KMS-11 (cell line): ENCODE measurements at regions not wholly inside any gene's neighbourhood (a gene's known extent, or its start where the extent isn't known, plus 50 kb on each side); places are given as distances from the start of the nearest gene placed in this dataset.

ENCODE experiments used
- H2AFZ ChIP-seq: fragments of 200-600 bp; sonication (generic); 2 replicates; pipeline ENCODE4 v1.6.1; 2016; ENCODE audit warnings: antibody characterized with exemption, mixed run types, low read depth
- H3K27ac ChIP-seq: fragments of 200-600 bp; sonication (generic); 2 replicates; pipeline ENCODE4 v1.6.1; 2016; ENCODE audit warnings: mild to moderate bottlenecking, mixed run types
- H3K27me3 ChIP-seq: fragments of 200-600 bp; sonication (generic); 2 replicates; pipeline ENCODE4 v1.6.1; 2017; ENCODE audit warnings: mild to moderate bottlenecking, low read depth, mixed run types, moderate library complexity; ENCODE audit not compliant: insufficient read depth
- H3K36me3 ChIP-seq: fragments of 200-600 bp; sonication (generic); 2 replicates; pipeline ENCODE4 v1.6.1; 2017; ENCODE audit warnings: mild to moderate bottlenecking, mixed run types; ENCODE audit not compliant: insufficient read depth
- H3K4me1 ChIP-seq: fragments of 200-600 bp; sonication (generic); 2 replicates; pipeline ENCODE4 v1.6.1; 2016; ENCODE audit warnings: mild to moderate bottlenecking, low read depth, mixed run types; ENCODE audit not compliant: poor library complexity, severe bottlenecking
- H3K4me2 ChIP-seq: fragments of 200-600 bp; sonication (generic); 2 replicates; pipeline ENCODE4 v1.7.0; 2016; ENCODE audit warnings: mild to moderate bottlenecking, mixed run types
- H3K4me3 ChIP-seq: fragments of 200-600 bp; sonication (generic); IDR thresholded peaks from 2 replicates; pipeline ENCODE4 v1.6.1; 2017; ENCODE audit warnings: low read depth, low read length, mixed read lengths; ENCODE audit not compliant: insufficient read depth
- H3K79me2 ChIP-seq: fragments of 200-600 bp; sonication (generic); 2 replicates; pipeline ENCODE4 v1.6.1; 2016; ENCODE audit warnings: low read depth, mixed run types; ENCODE audit not compliant: insufficient read depth
- H3K9ac ChIP-seq: fragments of 200-600 bp; sonication (generic); 2 replicates; pipeline ENCODE4 v1.6.1; 2016; ENCODE audit warnings: mild to moderate bottlenecking, mixed run types
- H4K20me1 ChIP-seq: fragments of 200-600 bp; sonication (generic); 2 replicates; pipeline ENCODE4 v1.6.1; 2016; ENCODE audit warnings: mild to moderate bottlenecking, mixed run types; ENCODE audit not compliant: insufficient read depth
- TF ChIP-seq, protein P1 (sequence below): fragments of 200-600 bp; sonication (generic); conservative IDR thresholded peaks from 2 replicates; pipeline ENCODE4 v1.6.1; 2017; ENCODE audit warnings: low read depth, mild to moderate bottlenecking, antibody characterized with exemption, low read length, moderate library complexity, mixed read lengths

DNA sequence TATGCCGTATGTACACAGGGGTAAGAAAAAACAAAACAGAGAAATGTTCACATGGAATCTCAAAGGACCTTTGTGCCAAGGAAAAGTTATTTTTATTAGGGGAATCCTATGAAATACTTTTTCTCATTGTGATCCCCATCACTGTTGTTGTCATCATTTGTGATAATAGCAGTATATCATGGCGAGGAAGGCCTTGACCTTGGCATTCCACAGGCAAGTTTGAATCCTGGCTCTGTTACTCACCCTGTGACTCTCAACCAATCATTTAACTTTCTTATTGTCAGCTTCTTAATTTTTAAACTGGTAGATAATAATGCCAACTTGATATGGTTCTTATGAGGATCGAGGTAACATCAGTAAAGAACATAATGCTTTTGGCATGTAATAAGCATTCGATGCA, 142.2 kb upstream of the DDHD1 start:
- Histone ChIP-seq H3K4me1 (no peaks in the 10 kb centered on the region), H3K27ac (no peak overlapping the region), H3K4me3 (no peak overlapping the region), H3K9ac (no peak overlapping the region), H3K27me3 (no peaks in the 10 kb centered on the region), H3K79me2 (no peaks in the 10 kb centered on the region), H4K20me1 (no peaks in the 10 kb centered on the region), H3K36me3 (no peaks in the 10 kb centered on the region), H3K4me2 (no peak overlapping the region), H2AFZ (no peak overlapping the region)
- TF ChIP-seq, protein P1, sequence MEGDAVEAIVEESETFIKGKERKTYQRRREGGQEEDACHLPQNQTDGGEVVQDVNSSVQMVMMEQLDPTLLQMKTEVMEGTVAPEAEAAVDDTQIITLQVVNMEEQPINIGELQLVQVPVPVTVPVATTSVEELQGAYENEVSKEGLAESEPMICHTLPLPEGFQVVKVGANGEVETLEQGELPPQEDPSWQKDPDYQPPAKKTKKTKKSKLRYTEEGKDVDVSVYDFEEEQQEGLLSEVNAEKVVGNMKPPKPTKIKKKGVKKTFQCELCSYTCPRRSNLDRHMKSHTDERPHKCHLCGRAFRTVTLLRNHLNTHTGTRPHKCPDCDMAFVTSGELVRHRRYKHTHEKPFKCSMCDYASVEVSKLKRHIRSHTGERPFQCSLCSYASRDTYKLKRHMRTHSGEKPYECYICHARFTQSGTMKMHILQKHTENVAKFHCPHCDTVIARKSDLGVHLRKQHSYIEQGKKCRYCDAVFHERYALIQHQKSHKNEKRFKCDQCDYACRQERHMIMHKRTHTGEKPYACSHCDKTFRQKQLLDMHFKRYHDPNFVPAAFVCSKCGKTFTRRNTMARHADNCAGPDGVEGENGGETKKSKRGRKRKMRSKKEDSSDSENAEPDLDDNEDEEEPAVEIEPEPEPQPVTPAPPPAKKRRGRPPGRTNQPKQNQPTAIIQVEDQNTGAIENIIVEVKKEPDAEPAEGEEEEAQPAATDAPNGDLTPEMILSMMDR: no peak

DNA sequence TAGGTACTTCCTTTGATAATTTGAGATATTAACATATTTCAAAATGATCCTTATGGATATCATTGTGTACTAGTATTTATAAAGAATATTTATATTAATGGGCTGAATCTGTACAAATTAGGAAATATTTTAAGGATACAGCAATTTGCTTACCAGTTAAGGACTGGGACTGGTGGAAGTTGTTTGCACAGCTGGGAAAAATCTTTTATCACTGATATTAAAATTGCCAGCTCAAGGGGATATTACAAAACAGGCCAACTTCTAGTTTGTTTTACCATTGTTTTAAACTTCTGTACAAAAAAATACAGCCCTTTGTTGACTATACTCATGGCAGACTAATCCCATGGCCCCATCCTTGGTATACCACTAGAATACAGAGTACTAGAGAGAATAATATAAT, 133.2 kb upstream of the DDHD1 start:
- TF ChIP-seq, protein P1: no peak
- no peaks in the 10 kb centered on the region for H3K27me3 ChIP-seq
- H3K4me1 ChIP-seq: no peaks in the 10 kb centered on the region
- H3K4me3 ChIP-seq: no peak overlapping the region
- no peak overlapping the region for H3K27ac ChIP-seq
- H3K79me2 ChIP-seq: no peaks in the 10 kb centered on the region
- no peaks in the 10 kb centered on the region for H3K36me3 ChIP-seq
- H3K9ac ChIP-seq: no peak overlapping the region
- no peak overlapping the region for H3K4me2 ChIP-seq
- no peaks in the 10 kb centered on the region for H4K20me1 ChIP-seq
- no peak overlapping the region for H2AFZ ChIP-seq

DNA sequence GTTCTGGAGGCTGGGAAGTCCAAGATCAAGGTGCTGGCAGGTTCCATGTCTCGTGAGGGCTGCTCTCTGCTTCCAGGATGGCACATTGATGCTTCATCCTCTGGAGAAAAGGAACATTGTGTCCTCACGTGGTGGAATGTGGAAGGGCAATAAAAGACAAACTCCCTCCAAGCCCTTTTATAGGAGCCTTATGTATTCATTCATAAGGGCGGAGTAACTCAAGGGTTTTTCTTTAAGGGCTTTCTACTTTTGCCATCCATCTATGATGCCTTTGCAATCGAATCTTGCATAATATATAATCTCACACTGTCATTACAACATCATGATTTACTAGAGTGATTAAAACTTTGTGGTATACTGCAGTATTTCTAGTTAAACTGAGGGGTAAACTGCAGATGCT, 132.7 kb upstream of the DDHD1 start:
- Histone ChIP-seq H3K4me1 (no peaks in the 10 kb centered on the region), H3K36me3 (no peaks in the 10 kb centered on the region), H3K9ac (no peak overlapping the region), H3K79me2 (no peaks in the 10 kb centered on the region), H2AFZ (no peak overlapping the region), H3K27ac (no peak overlapping the region), H3K4me3 (no peak overlapping the region), H4K20me1 (no peaks in the 10 kb centered on the region), H3K27me3 (no peaks in the 10 kb centered on the region), H3K4me2 (no peak overlapping the region)
- TF ChIP-seq, protein P1: no peak

- H3K4me2 ChIP-seq: no peak overlapping the region
- no peak overlapping the region for H2AFZ ChIP-seq
- H3K27me3 ChIP-seq: no peaks in the 10 kb centered on the region
- H3K4me1 ChIP-seq: no peaks in the 10 kb centered on the region
- no peaks in the 10 kb centered on the region for H3K36me3 ChIP-seq
- H3K9ac ChIP-seq: no peak overlapping the region
- H3K79me2 ChIP-seq: no peaks in the 10 kb centered on the region
- no peaks in the 10 kb centered on the region for H4K20me1 ChIP-seq
- H3K4me3 ChIP-seq: no peak overlapping the region
- TF ChIP-seq, protein P1: no peak
- H3K27ac ChIP-seq: no peak overlapping the region
Measured at GRCh38 chr14:53285064-53285463, 131.9 kb upstream of the DDHD1 start.
